Breast epithelium (tissue), 4 donors: ENCODE measurements at regions not wholly inside any gene's neighbourhood (a gene's known extent, or its start where the extent isn't known, plus 50 kb on each side); places are given as distances from the start of the nearest gene placed in this dataset.

Experiments used
- DNase-seq, 2 donors: peaks; one replicate each; pipeline ENCODE4 v3.0.0-alpha.2; 2019; ENCODE audit warnings: low spot score in 2 of 2
- H3K27ac ChIP-seq, 2 donors: fragments of 200-600 bp; sonication (generic) in 1 of 2; one replicate each; pipeline ENCODE4 v1.5.1; 2016 to 2019; ENCODE audit warnings: mild to moderate bottlenecking in 1 of 2
- H3K27me3 ChIP-seq, 2 donors: fragments of 200-600 bp; sonication (generic) in 1 of 2; one replicate each; pipeline versions ENCODE4 v1.5.1 to v1.6.0; 2017 to 2019; ENCODE audit warnings: control low read depth in 1 of 2, mild to moderate bottlenecking in 1 of 2
- H3K36me3 ChIP-seq: fragments of 200-600 bp; one replicate; pipeline ENCODE4 v1.5.1; 2019
- H3K4me1 ChIP-seq, 2 donors: fragments of 200-600 bp; sonication (generic); one replicate each; pipeline ENCODE4 v1.5.1; 2016 to 2019; ENCODE audit warnings: control low read depth in 1 of 2
- H3K4me3 ChIP-seq, 3 donors: fragments of 200-600 bp; sonication (generic); 1 replicate in 2 of 3; 2 replicates in 1 of 3; pipeline ENCODE4 v1.5.1; 2016 to 2019; ENCODE audit warnings: mild to moderate bottlenecking in 3 of 3, moderate library complexity in 2 of 3
- H3K9me3 ChIP-seq, 2 donors: fragments of 200-600 bp; sonication (generic) in 1 of 2; one replicate each; pipeline ENCODE4 v1.5.1; 2016 to 2019; ENCODE audit warnings: control low read depth in 1 of 2
- CTCF ChIP-seq, 3 donors: fragments of 450-650 bp; IDR thresholded peaks; one replicate each; pipeline ENCODE4 v1.5.1; 2016 to 2017; ENCODE audit warnings: antibody characterized with exemption in 3 of 3, mild to moderate bottlenecking in 3 of 3, moderate library complexity in 3 of 3
- POLR2A ChIP-seq: fragments of 450-650 bp; IDR thresholded peaks from one replicate; pipeline ENCODE4 v1.6.1; 2016; ENCODE audit warnings: antibody characterized with exemption, mild to moderate bottlenecking, moderate library complexity
- POLR2AphosphoS5 ChIP-seq, 3 donors: sonication (generic); formaldehyde crosslinking; IDR thresholded peaks; one replicate each; pipeline ENCODE4 v1.6.1; 2017; ENCODE audit warnings: antibody characterized with exemption in 3 of 3
- intact Hi-C: fragments of 100-400 bp; cut with DNase I; formaldehyde crosslinking; loops from one replicate; pipeline ENCODE4 v1.15.1; 2023; ENCODE audit warnings: low total_unique reads

- H3K36me3 ChIP-seq, result no peaks in the 10 kb centered on the region
- no peak overlapping the region for H3K27ac ChIP-seq
- no peaks in the 10 kb centered on the region for H3K27me3 ChIP-seq
- no peaks in the 10 kb centered on the region for H3K9me3 ChIP-seq
- DNase-seq, result no peak
- intact Hi-C loops, result no loop called here
- H3K4me3 ChIP-seq, result no peak overlapping the region
- no peaks in the 10 kb centered on the region for H3K4me1 ChIP-seq
- TF ChIP-seq CTCF (IDR thresholded peaks at IDR 0.05) (no peak), POLR2AphosphoS5 (IDR thresholded peaks at IDR 0.05) (no peak), POLR2A (no peak)
Observed at GRCh38 chr12:19572920-19573558, 133.7 kb downstream of the AEBP2 start.

- Histone ChIP-seq H3K9me3 (no peaks in the 10 kb centered on the region), H3K4me1 (no peaks in the 10 kb centered on the region), H3K36me3 (no peaks in the 10 kb centered on the region), H3K27ac (no peak overlapping the region), H3K27me3 (no peaks in the 10 kb centered on the region), H3K4me3 (no peak overlapping the region)
- no peak for DNase-seq
- intact Hi-C loops, result no loop called here
- no peak for TF ChIP-seq POLR2AphosphoS5 (IDR thresholded peaks at IDR 0.05)
- TF ChIP-seq CTCF (IDR thresholded peaks at IDR 0.05), result no peak
- no peak for TF ChIP-seq POLR2A
Observed at GRCh38 chr12:19573866-19574265, 134.6 kb downstream of the AEBP2 start.

- intact Hi-C loops, result no loop called here
- DNase-seq, result no peak
- Histone ChIP-seq H3K4me3 (no peak overlapping the region), H3K27me3 (no peaks in the 10 kb centered on the region), H3K9me3 (no peaks in the 10 kb centered on the region), H3K4me1 (no peaks in the 10 kb centered on the region), H3K36me3 (no peaks in the 10 kb centered on the region), H3K27ac (peak overlapping the region in 1 of 2 donors; percentile 10)
- TF ChIP-seq POLR2A (no peak), CTCF (IDR thresholded peaks at IDR 0.05) (no peak)
Observed at GRCh38 chr12:19574601-19575000, 135.3 kb downstream of the AEBP2 start.

GRCh38 chr12:19575337-19576243 is 136.3 kb downstream of the AEBP2 start:
- peak in 1 of 3 donors; percentile 62 for TF ChIP-seq POLR2AphosphoS5 (IDR thresholded peaks at IDR 0.05)
- no peak for TF ChIP-seq POLR2A
- TF ChIP-seq CTCF (IDR thresholded peaks at IDR 0.05), result no peak
- DNase-seq, result peak in 1 of 2 donors; percentile 43
- H3K27me3 ChIP-seq, result no peaks in the 10 kb centered on the region
- intact Hi-C loops, result no loop called here
- H3K4me3 ChIP-seq, result no peak overlapping the region
- H3K9me3 ChIP-seq, result no peaks in the 10 kb centered on the region
- no peaks in the 10 kb centered on the region for H3K36me3 ChIP-seq
- no peak overlapping the region for H3K27ac ChIP-seq
- H3K4me1 ChIP-seq, result no peaks in the 10 kb centered on the region
